Heart left ventricle (tissue), 13 donors: ENCODE measurements at regions not wholly inside any gene's neighbourhood (a gene's known extent, or its start where the extent isn't known, plus 50 kb on each side); places are given as distances from the start of the nearest gene placed in this dataset.

ENCODE experiments used
- POLR2A ChIP-seq, 2 donors: fragments of 450-650 bp; IDR thresholded peaks; one replicate each; pipeline ENCODE4 v1.6.1; 2017; ENCODE audit warnings: antibody characterized with exemption in 2 of 2, mild to moderate bottlenecking in 2 of 2, moderate library complexity in 2 of 2
- TF ChIP-seq, protein P1 (sequence below), 12 donors: fragments of 200-600 bp; sonication (generic) in 4 of 12; IDR thresholded peaks; one replicate each; pipeline versions ENCODE4 v1.5.0 to v1.8.0; 2018 to 2022; ENCODE audit warnings: antibody characterized with exemption in 12 of 12, mild to moderate bottlenecking in 5 of 12
- donor health status: ischemic (EF 13 %, LVEDD 7.1; RV severe dilation, severe dysfunction).
- donor health status: DM: no; HTN: yes; CAD: no.
- donor health status: DM: no; HTN: no; CAD: no.
- donor health status: ischemic (EF 25% LVEDD 6.9; RV normal size, moderate dysfunction).
- donor health status: ischemic (EF 25% LVEDD 5.7; RV mildly dilated, moderate dysfunction).
- donor health status: ischemic (EF 35%, LVEDD 5.7; RV mildly dilated, moderate dysfunction).
- donor health status: nonischemic (EF 11% LVEDD 7.7; RV severe dilation, severe dysfunction).
- donor health status: DM: yes; HTN: yes; CAD: no.
- donor health status: PGD.
- donor health status: ischemic (EF 29% LVEDD 5.4; RV normal size, mild dysfunction).
- donor health status: nonischemic (EF 23%, LVEDD 6.1; RV moderate dilation, normal function).

DNA sequence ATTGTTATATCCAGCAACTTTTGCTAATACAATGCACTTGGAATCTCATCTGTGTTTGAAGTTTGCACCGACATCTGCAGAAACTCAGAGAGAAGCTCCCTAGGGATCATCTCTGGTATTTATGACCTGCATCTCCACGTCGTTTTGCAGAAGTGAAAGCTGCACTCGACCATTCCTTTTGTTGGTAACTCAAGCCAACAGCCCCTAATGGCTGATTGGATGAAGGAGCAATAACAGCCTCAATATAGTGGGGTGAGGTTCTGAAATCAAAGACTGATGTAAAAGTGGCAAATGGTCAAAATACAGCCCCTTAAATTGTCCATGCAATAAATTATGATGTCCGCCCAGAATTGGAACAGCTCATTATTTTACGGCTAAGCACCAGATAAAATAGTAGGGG is 344.2 kb upstream of the KAZN start:
- TF ChIP-seq, protein P1, sequence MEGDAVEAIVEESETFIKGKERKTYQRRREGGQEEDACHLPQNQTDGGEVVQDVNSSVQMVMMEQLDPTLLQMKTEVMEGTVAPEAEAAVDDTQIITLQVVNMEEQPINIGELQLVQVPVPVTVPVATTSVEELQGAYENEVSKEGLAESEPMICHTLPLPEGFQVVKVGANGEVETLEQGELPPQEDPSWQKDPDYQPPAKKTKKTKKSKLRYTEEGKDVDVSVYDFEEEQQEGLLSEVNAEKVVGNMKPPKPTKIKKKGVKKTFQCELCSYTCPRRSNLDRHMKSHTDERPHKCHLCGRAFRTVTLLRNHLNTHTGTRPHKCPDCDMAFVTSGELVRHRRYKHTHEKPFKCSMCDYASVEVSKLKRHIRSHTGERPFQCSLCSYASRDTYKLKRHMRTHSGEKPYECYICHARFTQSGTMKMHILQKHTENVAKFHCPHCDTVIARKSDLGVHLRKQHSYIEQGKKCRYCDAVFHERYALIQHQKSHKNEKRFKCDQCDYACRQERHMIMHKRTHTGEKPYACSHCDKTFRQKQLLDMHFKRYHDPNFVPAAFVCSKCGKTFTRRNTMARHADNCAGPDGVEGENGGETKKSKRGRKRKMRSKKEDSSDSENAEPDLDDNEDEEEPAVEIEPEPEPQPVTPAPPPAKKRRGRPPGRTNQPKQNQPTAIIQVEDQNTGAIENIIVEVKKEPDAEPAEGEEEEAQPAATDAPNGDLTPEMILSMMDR (IDR thresholded peaks at IDR 0.05), result no peak
- no peak for TF ChIP-seq POLR2A (IDR thresholded peaks at IDR 0.05)
